Neural crest cell (in vitro differentiated cells): ENCODE measurements at regions not wholly inside any gene's neighbourhood (a gene's known extent, or its start where the extent isn't known, plus 50 kb on each side); places are given as distances from the start of the nearest gene placed in this dataset.

Experiments used
- DNase-seq: peaks from one replicate; pipeline ENCODE4 v3.0.0; 2021; ENCODE audit warnings: low read depth, mixed read lengths, low spot score
- H3K27ac Mint-ChIP-seq: one replicate; pipeline ENCODE4 v1.8.0; 2021; ENCODE audit warnings: mild to moderate bottlenecking, mixed read lengths; ENCODE audit not compliant: unreplicated experiment
- H3K27me3 Mint-ChIP-seq: 2 replicates; pipeline ENCODE4 v1.8.0; 2021; ENCODE audit warnings: low read depth, mild to moderate bottlenecking, mixed read lengths
- H3K36me3 Mint-ChIP-seq: 2 replicates; pipeline ENCODE4 v1.8.0; 2021; ENCODE audit warnings: low read depth, mild to moderate bottlenecking, mixed read lengths
- H3K4me1 Mint-ChIP-seq: 2 replicates; pipeline ENCODE4 v1.8.0; 2021; ENCODE audit warnings: mixed read lengths
- H3K4me3 Mint-ChIP-seq: one replicate; pipeline ENCODE4 v1.8.0; 2021; ENCODE audit warnings: mild to moderate bottlenecking, mixed read lengths
- H3K9me3 Mint-ChIP-seq: 2 replicates; pipeline ENCODE4 v1.8.0; 2021; ENCODE audit warnings: mixed read lengths
- TF ChIP-seq, protein P1 (sequence below): fragments of 200-600 bp; sonication (generic); conservative IDR thresholded peaks from 2 replicates; pipeline ENCODE4 v1.5.0; 2021; ENCODE audit warnings: antibody characterized with exemption, mild to moderate bottlenecking

DNA sequence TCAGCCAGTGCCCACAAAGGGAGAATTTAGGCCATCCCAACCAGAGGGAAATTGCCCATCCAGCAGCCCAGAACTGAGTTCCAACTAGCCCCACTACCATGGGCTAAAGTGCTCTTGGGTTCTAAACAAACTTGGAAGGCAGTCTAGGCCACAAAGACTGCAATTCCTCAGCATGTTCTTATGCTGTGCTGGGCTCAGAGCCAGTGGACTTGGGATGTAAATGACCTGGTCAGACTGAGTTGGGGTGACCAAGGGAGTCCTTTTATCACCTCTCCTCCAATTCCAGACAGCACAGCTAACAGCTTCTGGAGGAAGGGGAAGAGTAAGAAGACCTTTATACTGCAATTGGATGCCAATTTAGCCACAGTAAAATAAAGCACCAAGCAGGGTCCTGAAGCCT is 607.2 kb upstream of the KCND2 start:
- Mint-ChIP-seq H3K4me3 (no peak overlapping the region), H3K27me3 (no peaks in the 10 kb centered on the region), H3K4me1 (no peaks in the 10 kb centered on the region), H3K9me3 (no peaks in the 10 kb centered on the region), H3K27ac (no peak overlapping the region), H3K36me3 (no peaks in the 10 kb centered on the region)
- TF ChIP-seq, protein P1, sequence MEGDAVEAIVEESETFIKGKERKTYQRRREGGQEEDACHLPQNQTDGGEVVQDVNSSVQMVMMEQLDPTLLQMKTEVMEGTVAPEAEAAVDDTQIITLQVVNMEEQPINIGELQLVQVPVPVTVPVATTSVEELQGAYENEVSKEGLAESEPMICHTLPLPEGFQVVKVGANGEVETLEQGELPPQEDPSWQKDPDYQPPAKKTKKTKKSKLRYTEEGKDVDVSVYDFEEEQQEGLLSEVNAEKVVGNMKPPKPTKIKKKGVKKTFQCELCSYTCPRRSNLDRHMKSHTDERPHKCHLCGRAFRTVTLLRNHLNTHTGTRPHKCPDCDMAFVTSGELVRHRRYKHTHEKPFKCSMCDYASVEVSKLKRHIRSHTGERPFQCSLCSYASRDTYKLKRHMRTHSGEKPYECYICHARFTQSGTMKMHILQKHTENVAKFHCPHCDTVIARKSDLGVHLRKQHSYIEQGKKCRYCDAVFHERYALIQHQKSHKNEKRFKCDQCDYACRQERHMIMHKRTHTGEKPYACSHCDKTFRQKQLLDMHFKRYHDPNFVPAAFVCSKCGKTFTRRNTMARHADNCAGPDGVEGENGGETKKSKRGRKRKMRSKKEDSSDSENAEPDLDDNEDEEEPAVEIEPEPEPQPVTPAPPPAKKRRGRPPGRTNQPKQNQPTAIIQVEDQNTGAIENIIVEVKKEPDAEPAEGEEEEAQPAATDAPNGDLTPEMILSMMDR: no peak
- no peak for DNase-seq

DNA sequence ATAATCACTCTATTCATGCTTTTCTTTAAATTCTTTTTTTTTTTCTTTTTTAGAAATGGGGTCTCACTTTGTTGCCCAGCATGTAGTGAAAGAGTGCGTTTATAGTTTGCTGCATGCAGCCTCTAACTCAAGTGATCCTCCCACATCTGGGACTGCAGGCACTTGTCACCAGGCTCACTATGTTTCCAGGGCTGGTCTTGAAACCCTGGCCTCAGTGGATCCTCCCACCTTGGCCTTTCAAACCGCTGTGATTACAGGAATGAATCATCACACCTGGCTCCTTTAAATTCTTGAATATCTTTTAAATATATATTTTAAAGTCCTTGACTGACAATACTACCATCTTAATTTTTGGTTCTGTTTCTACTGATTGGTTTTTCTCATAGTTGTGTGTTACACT is 591.6 kb upstream of the KCND2 start:
- no peaks in the 10 kb centered on the region for H3K9me3 Mint-ChIP-seq
- no peaks in the 10 kb centered on the region for H3K27me3 Mint-ChIP-seq
- H3K4me1 Mint-ChIP-seq: no peaks in the 10 kb centered on the region
- DNase-seq: no peak
- no peak overlapping the region for H3K27ac Mint-ChIP-seq
- no peak overlapping the region for H3K4me3 Mint-ChIP-seq
- TF ChIP-seq, protein P1: no peak
- no peaks in the 10 kb centered on the region for H3K36me3 Mint-ChIP-seq

DNA sequence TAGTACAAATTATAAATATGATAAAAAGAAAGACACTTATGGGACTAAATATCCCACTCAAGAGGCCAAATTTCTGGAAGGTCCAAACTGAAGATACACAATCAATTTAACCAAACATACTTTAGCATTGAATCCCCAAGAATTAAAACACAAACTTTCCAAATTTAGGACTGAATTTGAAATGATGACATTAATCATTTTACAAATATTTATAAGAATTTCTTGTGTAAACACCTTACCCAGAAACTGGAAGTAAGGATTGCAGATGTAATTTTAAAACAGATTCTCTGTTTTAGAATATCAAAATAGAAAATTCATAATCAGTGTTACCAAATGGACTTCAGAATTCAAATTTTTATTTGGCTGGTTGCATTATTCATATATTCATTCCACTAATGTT is 588.2 kb upstream of the KCND2 start:
- TF ChIP-seq, protein P1: no peak
- no peak overlapping the region for H3K4me3 Mint-ChIP-seq
- H3K27ac Mint-ChIP-seq: no peak overlapping the region
- DNase-seq: no peak
- H3K9me3 Mint-ChIP-seq: no peaks in the 10 kb centered on the region
- no peaks in the 10 kb centered on the region for H3K4me1 Mint-ChIP-seq
- no peaks in the 10 kb centered on the region for H3K36me3 Mint-ChIP-seq
- H3K27me3 Mint-ChIP-seq: no peaks in the 10 kb centered on the region

DNA sequence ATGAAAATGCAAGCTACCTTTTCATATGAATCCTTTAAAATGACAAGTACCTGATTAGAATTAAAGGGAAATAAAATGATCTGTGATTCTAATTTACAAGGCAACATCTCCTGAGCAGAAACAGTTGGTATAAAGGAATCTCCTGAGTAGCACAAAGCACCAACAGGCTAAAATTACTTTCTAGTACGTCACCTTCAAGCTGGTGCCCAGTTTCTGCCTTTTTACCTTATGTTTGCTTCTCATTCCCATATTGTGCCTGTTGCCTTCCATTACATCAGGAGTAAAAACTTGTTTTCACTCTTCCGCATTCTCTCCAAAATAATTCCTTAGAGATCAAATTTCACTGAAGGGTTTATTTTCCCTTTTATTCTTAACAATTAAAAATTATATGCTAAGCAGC is 587.1 kb upstream of the KCND2 start:
- DNase-seq: no peak
- H3K27me3 Mint-ChIP-seq: no peaks in the 10 kb centered on the region
- no peak overlapping the region for H3K4me3 Mint-ChIP-seq
- no peaks in the 10 kb centered on the region for H3K4me1 Mint-ChIP-seq
- H3K36me3 Mint-ChIP-seq: no peaks in the 10 kb centered on the region
- TF ChIP-seq, protein P1: no peak
- H3K9me3 Mint-ChIP-seq: no peaks in the 10 kb centered on the region
- H3K27ac Mint-ChIP-seq: no peak overlapping the region

DNA sequence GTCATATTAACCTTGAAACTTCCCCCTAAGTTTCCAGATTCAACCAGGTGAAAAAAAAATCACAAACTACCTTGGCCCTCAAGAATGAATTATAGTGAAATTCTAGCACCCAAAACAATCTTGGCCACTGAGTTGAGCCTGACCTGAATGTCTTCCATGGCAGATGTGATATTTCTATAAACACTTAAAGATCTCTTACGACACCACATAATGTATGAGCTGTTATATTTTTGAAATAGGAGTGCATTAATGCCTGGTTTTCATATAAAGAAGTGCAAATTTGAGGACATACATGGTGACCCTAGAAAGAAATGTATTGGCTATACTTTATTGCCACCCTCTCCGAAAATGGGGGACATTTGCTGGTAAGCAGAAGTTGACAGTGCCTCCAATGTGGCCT is 584.1 kb upstream of the KCND2 start:
- Mint-ChIP-seq H3K27ac (no peak overlapping the region), H3K9me3 (no peaks in the 10 kb centered on the region), H3K36me3 (no peaks in the 10 kb centered on the region), H3K4me1 (no peaks in the 10 kb centered on the region), H3K4me3 (no peak overlapping the region), H3K27me3 (no peaks in the 10 kb centered on the region)
- no peak for DNase-seq
- TF ChIP-seq, protein P1: no peak

DNA sequence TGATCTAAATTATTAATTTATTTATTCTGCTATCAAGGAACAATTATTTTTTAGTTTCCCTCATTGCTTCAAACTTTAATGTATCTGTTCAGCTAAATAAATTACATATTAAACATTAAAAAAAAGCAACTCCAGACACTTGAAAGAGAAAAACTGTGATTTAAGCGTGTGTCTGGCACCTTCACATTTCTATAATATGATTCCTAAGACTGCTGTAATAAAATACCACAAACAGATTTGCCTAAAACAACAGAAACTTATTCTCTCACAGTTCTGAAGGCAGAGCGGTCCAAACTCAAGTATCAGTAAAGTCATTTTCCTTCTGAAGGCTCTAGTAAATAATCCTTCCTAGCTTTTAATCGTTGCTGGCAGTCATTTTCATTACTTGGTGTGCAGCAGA is 580.4 kb upstream of the KCND2 start:
- peaks cover 4% of the 10 kb centered on the region for H3K9me3 Mint-ChIP-seq
- TF ChIP-seq, protein P1: no peak
- no peak overlapping the region for H3K27ac Mint-ChIP-seq
- H3K36me3 Mint-ChIP-seq: no peaks in the 10 kb centered on the region
- H3K4me3 Mint-ChIP-seq: no peak overlapping the region
- DNase-seq: no peak
- no peaks in the 10 kb centered on the region for H3K4me1 Mint-ChIP-seq
- H3K27me3 Mint-ChIP-seq: no peaks in the 10 kb centered on the region
